HG03135 (cell line): ENCODE measurements at regions not wholly inside any gene's neighbourhood (a gene's known extent, or its start where the extent isn't known, plus 50 kb on each side); places are given as distances from the start of the nearest gene placed in this dataset.
"Not testable (repeated sequence)": the region's sequence is repeated elsewhere in the genome, so short reads cannot be mapped to it uniquely, and the experiment has no call there.

ENCODE experiments used
- ATAC-seq: cut with Tn5 transposase; IDR thresholded peaks from one replicate; pipeline ENCODE4 v1.9.1; 2021; ENCODE audit warnings: mild to moderate bottlenecking, moderate library complexity; ENCODE audit not compliant: unreplicated experiment

GRCh38 chr9:85878872-85879597, 61.9 kb upstream of the NAA35 start:
- not testable (repeated sequence) for ATAC-seq

- ATAC-seq, result not testable (repeated sequence)
These were observed 60.4 kb upstream of the NAA35 start for GRCh38 chr9:85880507-85880906.

GRCh38 chr9:85884256-85884655, 56.7 kb upstream of the NAA35 start:
- no peak for ATAC-seq

GRCh38 chr9:85890962-85891361, 50.0 kb upstream of the NAA35 start:
- no peak for ATAC-seq
